Raji (cell line): ENCODE measurements at regions not wholly inside any gene's neighbourhood (a gene's known extent, or its start where the extent isn't known, plus 50 kb on each side); places are given as distances from the start of the nearest gene placed in this dataset.
A peak's percentile ranks its signal among the peaks of the same experiment; 100 is the strongest.

Source experiments
- POLR2A ChIP-seq: IDR thresholded peaks from 2 replicates; pipeline ENCODE4 v1.6.1; 2011; ENCODE audit warnings: low read depth, low read length, control low read depth; ENCODE audit not compliant: insufficient read depth

- no peak for TF ChIP-seq POLR2A
Measured at GRCh38 chr17:68175905-68176304, 71.9 kb upstream of the AMZ2 start.

GRCh38 chr17:68176718-68177117 is 71.1 kb upstream of the AMZ2 start:
- TF ChIP-seq POLR2A = no peak

DNA sequence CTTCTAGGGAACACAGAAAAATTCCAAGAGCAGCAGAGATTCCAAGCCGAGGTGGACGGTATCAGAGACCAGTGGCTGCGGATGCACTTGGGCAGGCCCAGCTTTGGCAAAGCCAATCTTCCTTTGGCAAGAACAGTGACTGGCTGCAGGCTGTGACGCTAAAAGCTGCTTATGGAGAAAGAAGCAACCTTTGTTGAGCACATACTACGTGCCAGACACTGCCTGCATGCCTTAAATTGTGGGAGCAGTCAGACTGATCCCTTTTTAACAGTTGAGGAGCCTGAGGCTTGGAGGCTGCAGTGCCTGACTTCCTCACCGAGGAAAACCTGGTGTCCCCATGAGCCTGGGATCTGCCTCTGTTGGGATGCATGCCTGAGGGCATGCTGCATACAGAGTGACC is 69.0 kb upstream of the AMZ2 start:
- no peak for TF ChIP-seq POLR2A

DNA sequence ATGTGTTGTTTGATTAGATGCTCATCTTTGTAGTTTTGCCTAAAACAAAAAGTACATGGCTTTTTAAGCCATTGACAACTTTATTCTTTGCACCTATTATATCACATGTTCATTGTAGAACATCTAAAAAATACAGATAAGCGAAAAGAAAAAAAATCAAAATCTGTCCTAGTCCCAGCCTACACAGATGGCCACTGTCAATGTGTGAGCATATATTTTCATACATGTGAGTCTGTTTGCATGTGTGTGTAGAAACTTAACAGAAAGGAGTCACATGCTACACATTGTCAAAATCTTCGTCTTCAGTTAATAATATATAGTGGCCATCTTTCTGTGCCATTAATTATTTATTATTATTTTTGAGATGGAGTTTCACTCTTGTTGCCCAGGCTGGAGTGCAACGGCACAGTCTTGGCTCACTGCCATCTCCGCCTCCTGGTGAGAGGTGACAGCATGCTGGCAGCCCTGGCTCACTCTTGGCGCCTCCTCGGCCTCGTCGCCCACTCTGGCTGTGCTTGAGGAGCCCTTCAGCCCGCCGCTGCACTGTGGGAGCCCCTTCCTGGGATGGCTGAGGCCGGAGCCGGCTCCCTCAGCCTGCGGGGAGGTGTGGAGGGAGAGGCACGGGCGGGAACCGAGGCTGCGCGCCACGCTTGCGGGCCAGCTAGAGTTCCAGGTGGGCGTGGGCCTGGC is 68.5 kb upstream of the AMZ2 start:
- no peak for TF ChIP-seq POLR2A

- no peak for TF ChIP-seq POLR2A
Measured at GRCh38 chr17:68179926-68180285, 67.9 kb upstream of the AMZ2 start.

DNA sequence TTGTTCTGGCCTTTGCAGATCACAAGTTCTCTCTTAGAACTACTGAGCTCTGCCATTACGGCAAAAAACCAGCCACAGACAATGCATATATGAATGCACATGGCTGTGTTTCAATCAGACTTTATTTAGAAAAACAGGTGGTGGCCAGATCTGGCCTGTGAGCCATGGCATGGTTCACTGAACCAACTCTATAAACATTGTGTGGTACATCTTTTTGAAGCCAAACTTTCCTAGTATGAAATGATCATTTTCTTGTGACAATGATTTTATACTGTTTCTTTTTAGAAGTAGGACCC is 65.9 kb upstream of the AMZ2 start:
- peak; percentile 56; the same call in 1 of the 2 replicates for TF ChIP-seq POLR2A

GRCh38 chr17:68182940-68183551 is 64.8 kb upstream of the AMZ2 start:
- peak; percentile 57 for TF ChIP-seq POLR2A

GRCh38 chr17:68184141-68184571 is 63.7 kb upstream of the AMZ2 start:
- no peak for TF ChIP-seq POLR2A

GRCh38 chr17:68184816-68185436 is 62.9 kb upstream of the AMZ2 start:
- no peak for TF ChIP-seq POLR2A

GRCh38 chr17:68185820-68186219 is 62.0 kb upstream of the AMZ2 start:
- no peak for TF ChIP-seq POLR2A

DNA sequence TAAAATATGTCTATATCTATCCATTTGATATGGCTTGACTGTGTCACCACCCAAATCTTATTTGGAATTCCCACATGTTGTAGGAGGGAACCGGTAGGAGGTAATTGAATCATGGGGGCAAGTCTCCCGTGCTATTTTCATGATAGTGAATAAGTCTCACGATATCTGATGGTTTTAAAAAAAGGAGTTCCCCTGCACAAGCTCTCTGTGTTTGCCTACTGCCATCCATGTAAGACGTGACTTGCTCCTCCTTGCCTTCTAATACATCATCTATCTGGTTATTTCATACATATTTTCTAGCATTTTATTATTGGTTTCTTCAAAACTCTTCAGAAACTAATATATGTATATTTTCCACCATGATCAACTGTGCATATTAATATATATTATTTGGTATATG is 57.3 kb upstream of the AMZ2 start:
- TF ChIP-seq POLR2A = no peak

DNA sequence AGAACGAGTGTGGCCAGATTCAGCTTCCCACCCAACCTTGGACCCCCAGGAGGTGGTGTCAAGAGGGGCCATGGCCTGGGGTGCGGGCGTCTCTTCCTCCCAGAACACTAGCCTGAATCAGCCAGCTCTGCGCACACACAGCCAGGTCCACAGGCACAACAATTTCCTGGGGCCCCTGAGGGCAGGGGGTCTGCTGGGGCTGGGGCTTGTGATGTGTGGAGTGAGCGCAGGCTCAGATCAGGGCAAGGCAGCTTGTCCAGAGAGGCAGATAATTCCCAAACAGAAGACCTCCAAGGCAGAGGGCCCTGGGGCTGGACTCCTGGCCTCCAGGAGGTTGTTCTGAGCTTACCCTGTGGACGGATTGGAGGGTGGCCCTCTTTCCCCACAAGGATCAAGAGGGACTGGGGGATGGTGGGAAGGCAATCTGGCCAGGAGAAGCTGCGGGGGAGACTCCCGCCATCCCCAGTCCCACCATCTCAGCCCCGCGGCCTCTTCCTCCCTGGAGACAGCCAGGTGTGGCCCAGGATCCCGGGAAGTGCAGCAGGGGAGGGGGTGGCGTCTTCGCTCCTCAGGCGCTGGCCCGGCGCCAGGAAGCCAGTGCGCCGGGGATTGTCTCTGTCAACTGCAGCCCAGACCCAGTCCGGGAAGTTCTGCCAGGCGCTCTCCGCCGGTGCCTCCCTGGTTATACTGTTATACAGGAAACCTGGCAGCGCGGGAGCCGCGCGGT is 52.0 kb upstream of the AMZ2 start:
- no peak for TF ChIP-seq POLR2A

DNA sequence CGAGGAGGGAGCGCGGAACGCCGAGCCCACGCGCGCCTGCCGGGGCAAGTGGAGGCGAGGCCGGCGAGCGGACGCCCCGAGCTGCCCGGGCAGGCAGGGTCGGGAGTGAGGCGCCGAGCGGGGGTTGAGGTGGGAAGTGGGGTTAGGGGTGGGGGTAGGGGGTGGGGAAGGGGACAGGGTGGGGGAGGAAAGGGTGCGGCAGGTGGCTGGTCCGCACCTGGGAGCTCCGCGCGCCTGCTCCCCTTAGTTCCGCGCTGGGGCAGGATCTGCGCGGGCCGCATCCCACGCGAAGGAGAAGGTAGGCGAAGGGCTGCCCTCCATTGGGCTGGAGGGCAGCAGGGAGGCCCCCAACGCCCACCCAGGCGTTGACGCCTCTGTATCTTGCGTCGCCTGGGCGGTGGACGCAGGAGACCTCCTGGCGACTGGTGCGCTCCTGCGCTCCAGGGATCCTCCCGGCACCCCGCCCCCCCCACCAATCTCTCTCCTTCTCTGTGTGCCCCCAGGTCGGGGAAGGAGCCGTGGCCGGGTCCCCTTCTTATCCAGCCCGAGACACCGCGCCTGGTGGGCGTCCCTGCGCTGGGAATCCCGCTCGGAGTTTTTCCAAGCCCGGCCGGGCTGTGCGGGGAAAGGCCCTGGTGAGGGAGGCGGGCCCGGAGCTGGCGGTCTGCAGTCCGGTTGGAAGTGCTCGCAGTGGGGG is 51.3 kb upstream of the AMZ2 start:
- TF ChIP-seq POLR2A = no peak

- TF ChIP-seq POLR2A = no peak
Measured at GRCh38 chr17:68197091-68197996, 50.5 kb upstream of the AMZ2 start.
